Stimulated activated CD8-positive, alpha-beta memory T cell treated with anti-CD3 and anti-CD28 coated beads, Interleukin-15, amount 100 ng/mL, for 48 hours (primary cell): ENCODE measurements at regions not wholly inside any gene's neighbourhood (a gene's known extent, or its start where the extent isn't known, plus 50 kb on each side); places are given as distances from the start of the nearest gene placed in this dataset.

Source experiments
- DNase-seq, 2 donors: peaks; one replicate each; pipeline ENCODE4 v3.0.0-alpha.2; 2020; ENCODE audit warnings: low read depth in 2 of 2

- no peak for DNase-seq
Measured at GRCh38 chr3:174403831-174404230, 455.3 kb upstream of the NAALADL2 start.

- DNase-seq: no peak
Measured at GRCh38 chr3:174408310-174408709, 450.8 kb upstream of the NAALADL2 start.

- DNase-seq: no peak
Measured at GRCh38 chr3:174409086-174409743, 449.9 kb upstream of the NAALADL2 start.

- no peak for DNase-seq
Measured at GRCh38 chr3:174413062-174413912, 445.8 kb upstream of the NAALADL2 start.

- DNase-seq: no peak
Measured at GRCh38 chr3:174414902-174415301, 444.2 kb upstream of the NAALADL2 start.

GRCh38 chr3:174417573-174417972 is 441.6 kb upstream of the NAALADL2 start:
- no peak for DNase-seq

GRCh38 chr3:174419216-174419615 is 439.9 kb upstream of the NAALADL2 start:
- DNase-seq: no peak

- no peak for DNase-seq
Measured at GRCh38 chr3:174423936-174424335, 435.2 kb upstream of the NAALADL2 start.

GRCh38 chr3:174424656-174425055 is 434.5 kb upstream of the NAALADL2 start:
- no peak for DNase-seq

- DNase-seq: no peak
Measured at GRCh38 chr3:174425422-174425821, 433.7 kb upstream of the NAALADL2 start.

GRCh38 chr3:174430986-174431385 is 428.1 kb upstream of the NAALADL2 start:
- no peak for DNase-seq

GRCh38 chr3:174431717-174432116 is 427.4 kb upstream of the NAALADL2 start:
- DNase-seq: no peak

GRCh38 chr3:174436367-174436766 is 422.8 kb upstream of the NAALADL2 start:
- no peak for DNase-seq

GRCh38 chr3:174438501-174439145 is 420.5 kb upstream of the NAALADL2 start:
- no peak for DNase-seq

GRCh38 chr3:174439331-174440252 is 419.5 kb upstream of the NAALADL2 start:
- no peak for DNase-seq

GRCh38 chr3:174440253-174440701 is 418.9 kb upstream of the NAALADL2 start:
- DNase-seq: no peak

GRCh38 chr3:174440741-174441587 is 418.2 kb upstream of the NAALADL2 start:
- DNase-seq: peak; percentile 41 to 57

- no peak for DNase-seq
Measured at GRCh38 chr3:174441588-174442301, 417.4 kb upstream of the NAALADL2 start.

- DNase-seq: no peak
Measured at GRCh38 chr3:174442302-174442682, 416.8 kb upstream of the NAALADL2 start.

- no peak for DNase-seq
Measured at GRCh38 chr3:174444391-174444790, 414.7 kb upstream of the NAALADL2 start.
